Cerebellar cortex (tissue), 1 donor: ENCODE measurements at regions not wholly inside any gene's neighbourhood (a gene's known extent, or its start where the extent isn't known, plus 50 kb on each side); places are given as distances from the start of the nearest gene placed in this dataset.
A peak's percentile ranks its signal among the peaks of the same experiment; 100 is the strongest.

Experiments
- DNase-seq: peaks from one replicate; pipeline ENCODE4 v3.0.0-alpha.2; 2015; ENCODE audit warnings: low spot score

GRCh38 chr5:54718656-54719055 is 201.1 kb downstream of the SNX18 start:
- DNase-seq, result peak; percentile 48

DNA sequence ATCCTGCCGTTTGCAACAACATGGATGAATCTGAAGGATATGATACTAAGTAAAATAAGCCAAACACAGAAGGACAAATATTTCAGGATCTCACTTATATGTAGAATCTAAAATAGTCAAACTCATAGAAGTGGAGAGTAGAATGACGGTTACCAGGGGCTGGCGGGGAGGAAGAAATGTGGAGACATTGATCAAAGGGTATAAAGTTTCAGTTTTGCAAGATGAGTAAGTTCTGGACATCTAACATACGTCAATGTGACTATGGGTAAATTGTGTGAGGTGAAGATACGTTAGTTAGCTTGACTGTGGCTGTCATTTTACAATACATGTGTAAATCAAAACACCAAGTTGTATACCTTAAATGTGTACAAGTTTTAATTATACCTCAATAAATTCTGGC is 200.3 kb downstream of the SNX18 start:
- DNase-seq, result no peak

DNA sequence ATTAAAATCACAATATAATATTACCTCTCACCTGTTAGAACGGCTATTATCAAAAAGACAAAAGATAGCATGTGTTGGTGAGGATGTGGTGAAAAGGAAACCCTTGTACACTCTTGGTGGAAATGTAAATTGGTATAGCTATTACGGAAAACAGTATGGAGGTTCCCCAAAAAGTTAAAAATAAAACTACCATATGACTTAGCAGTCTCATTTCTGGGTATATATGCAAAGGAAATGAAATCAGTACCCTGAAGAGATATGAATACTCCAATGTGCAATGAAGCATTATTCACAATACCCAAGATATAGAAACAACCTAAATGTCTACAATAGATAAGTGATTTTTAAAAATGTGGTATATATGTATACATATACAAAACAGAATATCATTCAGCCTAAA is 199.9 kb downstream of the SNX18 start:
- DNase-seq, result no peak

GRCh38 chr5:54713923-54714581 is 196.5 kb downstream of the SNX18 start:
- no peak for DNase-seq

GRCh38 chr5:54709096-54709495 is 191.5 kb downstream of the SNX18 start:
- no peak for DNase-seq

DNA sequence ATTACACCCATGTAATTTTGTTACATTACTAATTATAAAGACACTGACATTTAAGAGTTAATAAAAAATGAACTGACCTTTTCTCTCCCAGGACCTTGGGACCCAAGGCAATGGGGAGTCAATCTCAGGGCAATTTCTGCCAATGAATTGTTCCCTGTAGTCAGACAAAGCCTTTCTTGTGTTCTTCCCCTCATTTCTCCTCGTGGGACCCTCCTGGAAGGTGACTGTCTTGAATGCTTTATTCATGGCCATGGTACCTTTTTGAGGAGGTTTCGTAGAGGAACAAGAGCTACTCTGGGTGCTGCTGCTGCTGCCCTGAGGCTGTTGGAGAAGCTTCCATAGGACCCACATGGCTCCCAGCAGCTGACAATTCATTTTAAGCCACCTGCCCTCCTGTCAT is 190.3 kb downstream of the SNX18 start:
- no peak for DNase-seq

- DNase-seq, result no peak
Measured at GRCh38 chr5:54705994-54706653, 188.6 kb downstream of the SNX18 start.

- DNase-seq, result no peak
Measured at GRCh38 chr5:54704825-54705224, 187.3 kb downstream of the SNX18 start.

DNA sequence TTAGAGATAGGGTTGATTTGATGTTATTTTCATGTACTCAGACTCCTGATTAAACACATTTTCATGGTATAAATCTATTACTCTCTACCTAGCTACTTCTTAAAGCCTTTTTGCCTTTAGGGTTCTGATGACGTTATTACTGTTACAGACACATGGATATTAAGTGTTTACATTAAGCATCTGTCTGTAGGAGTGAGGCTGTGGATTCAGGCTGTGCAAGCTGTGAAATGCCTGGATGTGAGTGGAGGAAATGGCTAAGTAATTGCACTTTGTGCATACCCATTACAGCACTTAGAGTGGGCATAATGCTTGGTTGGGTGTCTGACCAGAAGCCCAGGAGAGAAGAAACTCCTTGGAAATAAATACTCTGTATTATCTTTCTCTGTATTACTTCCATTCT is 186.8 kb downstream of the SNX18 start:
- DNase-seq, result no peak

DNA sequence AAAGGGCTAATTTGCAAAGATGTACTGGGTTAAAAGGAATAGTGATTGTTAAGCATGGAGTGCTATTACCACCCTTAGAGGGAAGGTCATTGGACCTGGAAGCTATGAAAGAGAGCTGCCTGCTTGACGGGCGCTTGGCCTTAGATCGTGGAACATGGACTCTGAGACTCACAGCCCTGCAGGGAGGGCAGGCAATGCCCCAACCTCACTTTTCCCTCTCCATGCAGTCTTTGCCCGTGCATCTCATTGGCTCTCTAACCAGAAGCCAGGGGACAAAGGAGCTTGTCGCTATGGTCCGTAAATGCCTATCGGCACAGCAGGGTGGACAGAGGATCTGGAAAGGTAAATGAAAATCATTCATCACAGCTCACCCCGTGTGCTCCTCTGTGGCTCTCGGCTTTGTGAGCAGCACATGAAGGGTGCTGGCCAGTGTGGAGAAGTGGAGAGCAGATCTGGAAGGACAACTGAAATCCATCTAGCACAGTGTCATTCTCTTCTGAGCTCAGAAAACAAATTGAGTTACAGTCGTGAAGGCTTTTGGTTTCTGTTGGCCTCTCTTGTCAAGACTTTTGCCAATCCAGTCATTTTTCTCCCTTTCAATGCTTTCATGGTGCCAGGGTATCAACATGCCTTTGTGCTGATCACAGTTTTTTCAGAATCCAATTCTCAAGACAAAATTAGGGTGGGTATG is 186.2 kb downstream of the SNX18 start:
- no peak for DNase-seq

DNA sequence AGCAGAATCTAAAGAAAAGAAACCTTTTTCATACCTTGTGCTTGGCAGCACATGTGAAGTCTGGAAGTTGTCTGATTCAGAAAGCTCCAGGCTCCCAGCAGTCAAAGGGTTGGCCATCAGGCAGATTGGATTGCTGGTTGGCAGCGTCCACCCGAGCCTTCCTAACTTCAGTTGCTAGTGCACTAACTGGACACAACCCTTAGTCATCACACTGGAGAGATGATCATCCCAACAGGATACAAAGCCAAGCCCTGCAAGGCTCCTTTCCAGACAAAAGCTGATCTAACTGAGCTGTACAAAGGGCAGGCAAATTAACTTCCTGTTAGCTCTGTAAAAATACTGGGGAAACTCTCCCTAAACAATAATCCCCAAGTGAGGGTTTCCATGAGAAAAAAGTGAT is 185.6 kb downstream of the SNX18 start:
- peak; percentile 36 for DNase-seq

- no peak for DNase-seq
Measured at GRCh38 chr5:54702470-54702869, 184.9 kb downstream of the SNX18 start.

GRCh38 chr5:54700986-54701578 is 183.5 kb downstream of the SNX18 start:
- DNase-seq, result no peak

GRCh38 chr5:54696931-54697330 is 179.4 kb downstream of the SNX18 start:
- DNase-seq, result no peak

- no peak for DNase-seq
Measured at GRCh38 chr5:54696346-54696745, 178.8 kb downstream of the SNX18 start.

GRCh38 chr5:54695198-54695966 is 177.8 kb downstream of the SNX18 start:
- no peak for DNase-seq

- DNase-seq, result no peak
Measured at GRCh38 chr5:54693936-54694657, 176.5 kb downstream of the SNX18 start.

GRCh38 chr5:54692631-54693030 is 175.1 kb downstream of the SNX18 start:
- DNase-seq, result no peak

GRCh38 chr5:54691656-54692055 is 174.1 kb downstream of the SNX18 start:
- DNase-seq, result no peak

GRCh38 chr5:54689411-54690251 is 172.1 kb downstream of the SNX18 start:
- no peak for DNase-seq

DNA sequence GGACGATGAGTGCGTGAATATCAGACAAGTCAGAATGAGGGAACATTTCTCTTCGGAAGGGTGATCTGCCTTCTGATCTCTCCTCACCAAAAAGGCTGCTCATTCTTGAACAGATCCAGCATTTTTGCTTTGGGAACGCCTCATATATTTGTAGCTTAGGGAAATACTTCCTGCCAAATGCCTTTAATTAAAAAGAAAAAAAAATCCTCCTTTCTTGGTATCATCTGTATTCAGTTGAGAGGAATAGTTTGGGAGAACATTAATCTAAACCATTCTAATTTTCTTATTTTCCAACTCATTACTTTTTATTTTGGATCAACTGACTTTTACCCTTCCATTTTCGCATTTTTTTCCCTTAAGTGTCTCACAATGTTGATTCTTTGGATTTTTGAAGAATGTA is 163.4 kb downstream of the SNX18 start:
- DNase-seq, result no peak
